BLaER1 treated with 17β-estradiol and CSF1 and Interleukin-3, amounts not matched to agents 10 nM and 100 nM (cell line): ENCODE measurements at regions not wholly inside any gene's neighbourhood (a gene's known extent, or its start where the extent isn't known, plus 50 kb on each side); places are given as distances from the start of the nearest gene placed in this dataset.
"Not testable (repeated sequence)": the region's sequence is repeated elsewhere in the genome, so short reads cannot be mapped to it uniquely, and the experiment has no call there.

Experiments used
- H3K27ac ChIP-seq, 11 experiments: shearing (Covaris generic); formaldehyde crosslinking; 2 replicates each; pipeline ENCODE4 v1.8.1; 2022
- H3K27me3 ChIP-seq, 11 experiments: shearing (Covaris generic); formaldehyde crosslinking; 2 replicates each; pipeline ENCODE4 v1.8.1; 2022
- H3K36me3 ChIP-seq, 11 experiments: shearing (Covaris generic); formaldehyde crosslinking; 2 replicates each; pipeline ENCODE4 v1.8.1; 2022
- H3K4me1 ChIP-seq, 10 experiments: shearing (Covaris generic); formaldehyde crosslinking; 2 replicates each; pipeline ENCODE4 v1.8.1; 2022
- H3K4me2 ChIP-seq, 11 experiments: shearing (Covaris generic); formaldehyde crosslinking; 2 replicates each; pipeline ENCODE4 v1.8.1; 2022
- H3K4me3 ChIP-seq, 10 experiments: shearing (Covaris generic); formaldehyde crosslinking; 2 replicates each; pipeline ENCODE4 v1.8.1; 2022
- H3K9ac ChIP-seq, 11 experiments: shearing (Covaris generic); formaldehyde crosslinking; 2 replicates each; pipeline ENCODE4 v1.8.1; 2022
- H3K9me3 ChIP-seq, 11 experiments: shearing (Covaris generic); formaldehyde crosslinking; replicated peaks in 1 of 11; 2 replicates each; pipeline ENCODE4 v1.8.1; 2022
- H4K20me1 ChIP-seq, 11 experiments: shearing (Covaris generic); formaldehyde crosslinking; 2 replicates each; pipeline ENCODE4 v1.8.1; 2022
- Cebpa-rat ChIP-seq, 11 experiments: shearing (Covaris generic); IDR thresholded peaks; 2 replicates each; pipeline ENCODE4 v1.8.1; 2022

DNA sequence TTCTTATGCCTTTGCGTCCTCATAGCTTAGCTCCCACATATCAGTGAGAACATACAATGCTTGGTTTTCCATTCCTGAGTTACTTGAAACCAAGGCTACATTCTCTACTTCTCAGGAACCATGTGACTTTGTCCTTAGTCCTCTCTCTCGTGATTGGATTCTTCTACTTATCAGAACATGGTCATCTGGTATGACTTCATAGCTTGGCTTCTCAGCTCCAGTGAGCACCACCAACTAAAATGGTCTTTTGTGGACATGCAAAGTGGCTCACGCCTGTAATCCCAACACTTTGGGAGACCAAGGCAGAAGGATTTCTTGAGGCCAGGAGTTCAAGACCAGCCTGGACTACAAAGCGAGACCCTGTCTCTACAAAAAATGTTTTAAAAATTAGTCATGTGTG is 81.2 kb upstream of the NIPBL start:
- no peaks in the 10 kb centered on the region for H4K20me1 ChIP-seq
- no peaks in the 10 kb centered on the region for H3K36me3 ChIP-seq
- no peak overlapping the region for H3K4me3 ChIP-seq
- no peak overlapping the region for H3K9ac ChIP-seq
- H3K27me3 ChIP-seq: no peaks in the 10 kb centered on the region
- TF ChIP-seq Cebpa-rat (IDR thresholded peaks at IDR 0.05): no peak
- H3K4me2 ChIP-seq: no peak overlapping the region
- H3K27ac ChIP-seq: no peak overlapping the region
- peaks cover 0 to 2% (median 0%) of the 10 kb centered on the region in 11 experiments; a peak in 1 of 22 replicates for H3K9me3 ChIP-seq
- H3K4me1 ChIP-seq: peaks cover 0 to 17% (median 0%) of the 10 kb centered on the region in 10 experiments; a peak in 3 of 20 replicates

- Histone ChIP-seq H3K27me3 (no peaks in the 10 kb centered on the region), H3K9ac (no peak overlapping the region), H3K4me2 (peak overlapping the region in 7 of 11 experiments; percentile 22 to 49 (median 30); a peak in 9 of 22 replicates), H3K4me3 (no peak overlapping the region), H3K36me3 (no peaks in the 10 kb centered on the region), H3K9me3 (no peaks in the 10 kb centered on the region), H4K20me1 (no peaks in the 10 kb centered on the region), H3K27ac (0 out of 22 replicates have a peak overlapping the region, but pooled peaks of 1 of the 11 experiments have one; percentile 1), H3K4me1 (peaks cover 0 to 18% (median 0%) of the 10 kb centered on the region in 10 experiments; a peak in 3 of 20 replicates)
- no peak for TF ChIP-seq Cebpa-rat (IDR thresholded peaks at IDR 0.05)
These were observed 80.4 kb upstream of the NIPBL start for GRCh38 chr5:36796155-36796554.

GRCh38 chr5:36801523-36801922 is 75.0 kb upstream of the NIPBL start:
- H3K9me3 ChIP-seq: no peaks in the 10 kb centered on the region
- H3K4me2 ChIP-seq: peak overlapping the region in 1 of 11 experiments; percentile 32; a peak in 1 of 22 replicates
- H3K4me3 ChIP-seq: no peak overlapping the region
- no peak for TF ChIP-seq Cebpa-rat (IDR thresholded peaks at IDR 0.05)
- H4K20me1 ChIP-seq: no peaks in the 10 kb centered on the region
- H3K4me1 ChIP-seq: peaks cover 0 to 24% (median 0%) of the 10 kb centered on the region in 10 experiments; a peak in 3 of 20 replicates
- no peaks in the 10 kb centered on the region for H3K27me3 ChIP-seq
- H3K27ac ChIP-seq: no peak overlapping the region
- no peak overlapping the region for H3K9ac ChIP-seq
- no peaks in the 10 kb centered on the region for H3K36me3 ChIP-seq

DNA sequence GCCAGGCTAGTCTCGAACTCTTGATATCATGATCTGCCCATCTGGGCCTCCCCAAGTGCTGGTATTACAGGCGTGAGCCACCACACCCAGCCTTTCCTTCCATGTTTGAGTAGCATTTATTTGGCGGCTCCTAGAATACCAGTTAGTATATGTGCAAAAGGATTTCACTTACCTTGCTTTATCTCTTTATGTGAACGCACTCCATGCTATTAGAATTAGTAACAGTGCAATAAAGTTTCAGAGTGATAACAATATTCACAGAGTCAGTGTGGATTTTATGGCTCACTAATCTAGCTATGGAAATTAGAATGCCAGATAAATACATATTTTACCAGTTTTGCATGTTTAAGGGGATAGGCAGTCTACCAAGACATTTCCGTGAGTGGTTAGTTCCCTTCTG is 74.4 kb upstream of the NIPBL start:
- TF ChIP-seq Cebpa-rat (IDR thresholded peaks at IDR 0.05): no peak
- Histone ChIP-seq H3K27ac (no peak overlapping the region), H3K9ac (no peak overlapping the region), H3K27me3 (no peaks in the 10 kb centered on the region), H3K4me3 (no peak overlapping the region), H4K20me1 (no peaks in the 10 kb centered on the region), H3K4me2 (peak overlapping the region in 2 of 11 experiments; percentile 32 to 44; a peak in 2 of 22 replicates), H3K36me3 (no peaks in the 10 kb centered on the region), H3K4me1 (peaks cover 0 to 22% (median 0%) of the 10 kb centered on the region in 10 experiments; a peak in 3 of 20 replicates), H3K9me3 (no peaks in the 10 kb centered on the region)

DNA sequence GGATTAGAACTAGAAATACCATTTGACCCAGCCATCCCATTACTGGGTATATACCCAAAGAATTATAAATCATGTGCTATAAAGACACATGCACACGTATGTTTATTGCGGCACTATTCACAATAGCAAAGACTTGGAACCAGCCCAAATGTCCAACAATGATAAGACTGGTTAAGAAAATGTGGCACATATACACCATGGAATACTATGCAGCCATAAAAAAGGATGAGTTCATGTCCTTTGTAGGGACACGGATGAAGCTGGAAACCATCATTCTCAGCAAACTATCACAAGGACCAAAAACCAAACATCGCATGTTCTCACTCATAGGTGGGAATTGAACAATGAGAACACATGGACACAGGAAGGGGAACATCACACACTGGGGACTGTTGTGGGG is 63.3 kb upstream of the NIPBL start:
- H3K4me3 ChIP-seq, H3K4me1 ChIP-seq, H4K20me1 ChIP-seq, H3K36me3 ChIP-seq, H3K27ac ChIP-seq, H3K4me2 ChIP-seq, H3K27me3 ChIP-seq, H3K9ac ChIP-seq, H3K9me3 ChIP-seq: not testable (repeated sequence)

- Histone ChIP-seq H3K27me3 (no peaks in the 10 kb centered on the region), H3K9me3 (peaks cover 0 to 4% (median 0%) of the 10 kb centered on the region in 11 experiments; a peak in 1 of 22 replicates), H3K36me3 (no peaks in the 10 kb centered on the region), H3K4me2 (no peak overlapping the region), H3K4me3 (no peak overlapping the region), H3K9ac (no peak overlapping the region), H3K4me1 (0 out of 20 replicates have a peak, but pooled peaks cover 0 to 4% (median 0%) of the 10 kb centered on the region in 10 experiments), H4K20me1 (no peaks in the 10 kb centered on the region), H3K27ac (no peak overlapping the region)
- TF ChIP-seq Cebpa-rat (IDR thresholded peaks at IDR 0.05): no peak
These were observed 60.7 kb upstream of the NIPBL start for GRCh38 chr5:36815871-36816270.

- no peak for TF ChIP-seq Cebpa-rat (IDR thresholded peaks at IDR 0.05)
- Histone ChIP-seq H3K9ac (no peak overlapping the region), H3K4me2 (no peak overlapping the region)
These were observed 55.7 kb upstream of the NIPBL start for GRCh38 chr5:36820900-36821299.

GRCh38 chr5:36826694-36827093 is 49.9 kb upstream of the NIPBL start:
- H3K4me3 ChIP-seq: no peak overlapping the region
- no peaks in the 10 kb centered on the region for H3K4me1 ChIP-seq
- no peaks in the 10 kb centered on the region for H4K20me1 ChIP-seq
- H3K27me3 ChIP-seq: no peaks in the 10 kb centered on the region
- no peak overlapping the region for H3K9ac ChIP-seq
- H3K36me3 ChIP-seq: no peaks in the 10 kb centered on the region
- no peak overlapping the region for H3K27ac ChIP-seq
- TF ChIP-seq Cebpa-rat (IDR thresholded peaks at IDR 0.05): no peak
- no peak overlapping the region for H3K4me2 ChIP-seq
- H3K9me3 ChIP-seq: no peaks in the 10 kb centered on the region

More at GRCh38 chr5:36820900-36821299, 55.7 kb upstream of the NIPBL start:
- H3K36me3 ChIP-seq: no peaks in the 10 kb centered on the region
- H3K4me1 ChIP-seq: 0 out of 20 replicates have a peak, but pooled peaks cover 0 to 4% (median 0%) of the 10 kb centered on the region in 10 experiments
- no peaks in the 10 kb centered on the region for H4K20me1 ChIP-seq
- no peak overlapping the region for H3K27ac ChIP-seq
- H3K9me3 ChIP-seq: no peaks in the 10 kb centered on the region
- H3K4me3 ChIP-seq: no peak overlapping the region
- H3K27me3 ChIP-seq: no peaks in the 10 kb centered on the region
